Keratinocyte (primary cell): ENCODE measurements at regions not wholly inside any gene's neighbourhood (a gene's known extent, or its start where the extent isn't known, plus 50 kb on each side); places are given as distances from the start of the nearest gene placed in this dataset.
"Not testable (repeated sequence)": the region's sequence is repeated elsewhere in the genome, so short reads cannot be mapped to it uniquely, and the experiment has no call there.

Experiments
- DNase-seq: peaks from one replicate; pipeline ENCODE4 v3.0.0-alpha.2; 2011; ENCODE audit warnings: low read depth, missing footprints, low spot score
- FAIRE-seq: peaks from 2 replicates; lab custom pipeline; 2011; peaks lifted over from hg19 to GRCh38; lab: Jason Lieb, UNC
- H2AFZ ChIP-seq: 2 replicates; pipeline ENCODE4 v1.6.0; 2012; ENCODE audit warnings: low read length, control low read depth, inconsistent platforms; ENCODE audit not compliant: control insufficient read depth
- H3K27ac ChIP-seq: 2 replicates; pipeline ENCODE4 v1.5.1; 2011; ENCODE audit warnings: low read length; ENCODE audit not compliant: control insufficient read depth, insufficient read depth
- H3K27me3 ChIP-seq: 3 replicates; pipeline ENCODE4 v1.6.0; 2011; ENCODE audit warnings: low read length; ENCODE audit not compliant: control insufficient read depth, insufficient read depth; ENCODE audit errors: extremely low read depth
- H3K36me3 ChIP-seq, 2 experiments: 2 replicates in 1 of 2; 3 replicates in 1 of 2; pipeline ENCODE4 v1.5.1; 2011; ENCODE audit warnings: low read length in 2 of 2, mild to moderate bottlenecking in 1 of 2; ENCODE audit not compliant: control insufficient read depth in 2 of 2, insufficient read depth in 2 of 2; ENCODE audit errors: extremely low read depth in 1 of 2
- H3K4me1 ChIP-seq: 3 replicates; pipeline ENCODE4 v1.5.1; 2011; ENCODE audit warnings: low read length; ENCODE audit not compliant: control insufficient read depth, insufficient read depth; ENCODE audit errors: extremely low read depth
- H3K4me2 ChIP-seq: 3 replicates; pipeline ENCODE4 v1.6.0; 2011; ENCODE audit warnings: low read depth, low read length; ENCODE audit not compliant: control insufficient read depth, insufficient read depth; ENCODE audit errors: extremely low read depth
- H3K4me3 ChIP-seq, 3 experiments: fragments of 200-600 bp in 1 of 3; sonication (generic) in 1 of 3; 2 replicates in 2 of 3; 3 replicates in 1 of 3; pipeline ENCODE4 v1.5.1; 2011 to 2016; ENCODE audit warnings: low read length in 3 of 3, mild to moderate bottlenecking in 3 of 3, control low read depth in 2 of 3, inconsistent platforms in 1 of 3, low read depth in 1 of 3, mixed read lengths in 1 of 3, mixed run types in 1 of 3, moderate library complexity in 1 of 3; ENCODE audit not compliant: control insufficient read depth in 2 of 3, insufficient read depth in 2 of 3; ENCODE audit errors: extremely low read depth in 1 of 3
- H3K79me2 ChIP-seq: 2 replicates; pipeline ENCODE4 v1.6.0; 2012; ENCODE audit warnings: low read length; ENCODE audit not compliant: control insufficient read depth, insufficient read depth
- H3K9ac ChIP-seq: 3 replicates; pipeline ENCODE4 v1.6.0; 2011; ENCODE audit warnings: low read length; ENCODE audit not compliant: control insufficient read depth, insufficient read depth; ENCODE audit errors: extremely low read depth
- H3K9me1 ChIP-seq: 3 replicates; pipeline ENCODE4 v1.6.0; 2011; ENCODE audit warnings: low read length; ENCODE audit not compliant: control insufficient read depth, insufficient read depth; ENCODE audit errors: extremely low read depth
- H3K9me3 ChIP-seq: 2 replicates; pipeline ENCODE4 v1.5.1; 2012; ENCODE audit warnings: low read depth, low read length; ENCODE audit not compliant: control insufficient read depth
- H4K20me1 ChIP-seq: 3 replicates; pipeline ENCODE4 v1.6.0; 2011; ENCODE audit warnings: low read length; ENCODE audit not compliant: control insufficient read depth, insufficient read depth; ENCODE audit errors: extremely low read depth
- EZH2 ChIP-seq: IDR thresholded peaks from one replicate; pipeline ENCODE4 v1.6.1; 2012; ENCODE audit warnings: inconsistent platforms, mild to moderate bottlenecking, low read length, moderate library complexity
- dilution Hi-C: fragments of 300-500 bp; cut with MboI; formaldehyde crosslinking; loops from one replicate; pipeline ENCODE4 v1.7.0; 2020; ENCODE audit warnings: low sequenced_read_pairs; ENCODE audit not compliant: extremely low pct_ligation_motif_present
- TF ChIP-seq, protein P1 (sequence below), 3 experiments: IDR thresholded peaks in 1 of 3; conservative IDR thresholded peaks in 1 of 3; optimal IDR thresholded peaks in 1 of 3; 2 replicates in 2 of 3; 3 replicates in 1 of 3; pipeline versions ENCODE3 to v1.5.1; 2011; ENCODE audit warnings: low read length in 3 of 3, mild to moderate bottlenecking in 3 of 3, moderate library complexity in 2 of 3, control low read depth in 1 of 3, inconsistent platforms in 1 of 3; ENCODE audit not compliant: insufficient read depth in 2 of 3; ENCODE audit errors: extremely low read depth in 1 of 3

DNA sequence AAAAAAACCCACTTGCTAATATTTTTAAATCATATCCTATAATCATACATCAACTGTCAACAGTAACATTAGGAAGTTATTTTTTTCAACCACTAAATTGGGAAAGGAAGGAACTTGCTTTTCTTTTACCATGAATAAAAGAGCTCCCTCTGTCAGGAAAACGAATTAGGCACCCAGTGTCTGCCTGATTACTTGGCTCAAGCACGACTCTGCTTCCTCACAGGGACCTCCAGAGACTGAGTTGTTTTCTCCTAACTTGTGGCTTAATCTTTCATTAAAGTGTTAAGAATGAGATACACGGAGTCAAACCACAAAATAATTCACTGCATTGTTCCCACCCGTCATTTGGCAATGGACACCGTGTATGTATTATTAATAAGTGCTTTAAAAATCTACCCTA, 1405.1 kb upstream of the EYS start:
- Histone ChIP-seq H3K27me3 (no peaks in the 10 kb centered on the region), H3K4me2 (no peak overlapping the region), H3K9me3 (no peaks in the 10 kb centered on the region), H3K9ac (no peak overlapping the region), H3K4me1 (no peaks in the 10 kb centered on the region), H2AFZ (no peak overlapping the region), H3K79me2 (no peaks in the 10 kb centered on the region), H3K27ac (no peak overlapping the region), H4K20me1 (no peaks in the 10 kb centered on the region), H3K9me1 (no peaks in the 10 kb centered on the region), H3K4me3 (no peak overlapping the region), H3K36me3 (no peaks in the 10 kb centered on the region)
- dilution Hi-C loops = no loop called here
- DNase-seq (no peak), FAIRE-seq (no peak)
- TF ChIP-seq, protein P1, sequence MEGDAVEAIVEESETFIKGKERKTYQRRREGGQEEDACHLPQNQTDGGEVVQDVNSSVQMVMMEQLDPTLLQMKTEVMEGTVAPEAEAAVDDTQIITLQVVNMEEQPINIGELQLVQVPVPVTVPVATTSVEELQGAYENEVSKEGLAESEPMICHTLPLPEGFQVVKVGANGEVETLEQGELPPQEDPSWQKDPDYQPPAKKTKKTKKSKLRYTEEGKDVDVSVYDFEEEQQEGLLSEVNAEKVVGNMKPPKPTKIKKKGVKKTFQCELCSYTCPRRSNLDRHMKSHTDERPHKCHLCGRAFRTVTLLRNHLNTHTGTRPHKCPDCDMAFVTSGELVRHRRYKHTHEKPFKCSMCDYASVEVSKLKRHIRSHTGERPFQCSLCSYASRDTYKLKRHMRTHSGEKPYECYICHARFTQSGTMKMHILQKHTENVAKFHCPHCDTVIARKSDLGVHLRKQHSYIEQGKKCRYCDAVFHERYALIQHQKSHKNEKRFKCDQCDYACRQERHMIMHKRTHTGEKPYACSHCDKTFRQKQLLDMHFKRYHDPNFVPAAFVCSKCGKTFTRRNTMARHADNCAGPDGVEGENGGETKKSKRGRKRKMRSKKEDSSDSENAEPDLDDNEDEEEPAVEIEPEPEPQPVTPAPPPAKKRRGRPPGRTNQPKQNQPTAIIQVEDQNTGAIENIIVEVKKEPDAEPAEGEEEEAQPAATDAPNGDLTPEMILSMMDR (optimal IDR thresholded peaks at IDR 0.05 in 1 of 3, IDR thresholded peaks at IDR 0.05 in 1 of 3, conservative IDR thresholded peaks at IDR 0.05 in 1 of 3; ENCODE audit: extremely low read depth in 1 of 3, insufficient read depth in 2 of 3, low read length in 3 of 3) = no peak
- no peak for TF ChIP-seq EZH2

DNA sequence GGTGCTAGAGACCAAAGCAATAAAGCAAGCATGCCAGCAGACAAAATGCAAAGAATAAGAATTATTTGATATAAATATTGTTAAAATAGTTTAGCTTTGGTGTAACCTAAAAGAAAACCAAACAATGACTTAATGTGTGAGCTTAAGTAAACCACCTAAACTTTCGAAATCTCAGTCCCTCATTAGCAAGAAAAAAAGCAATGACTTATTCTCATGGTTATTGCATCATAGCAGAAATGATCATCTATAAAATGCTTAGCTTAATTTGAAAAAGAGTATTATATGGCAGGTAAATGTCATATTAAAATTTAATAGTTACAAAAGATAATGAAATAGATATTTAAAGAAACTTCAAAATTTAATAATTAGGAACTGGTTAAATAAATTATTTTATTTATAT, 1395.7 kb upstream of the EYS start:
- no peak overlapping the region for H3K27ac ChIP-seq
- dilution Hi-C loops = no loop called here
- no peak overlapping the region for H3K4me2 ChIP-seq
- FAIRE-seq (no peak), DNase-seq (no peak)
- no peaks in the 10 kb centered on the region for H3K9me1 ChIP-seq
- H3K9ac ChIP-seq = no peak overlapping the region
- H3K36me3 ChIP-seq = no peaks in the 10 kb centered on the region
- H3K4me1 ChIP-seq = no peaks in the 10 kb centered on the region
- H3K9me3 ChIP-seq = no peaks in the 10 kb centered on the region
- no peaks in the 10 kb centered on the region for H3K27me3 ChIP-seq
- no peaks in the 10 kb centered on the region for H4K20me1 ChIP-seq
- H3K4me3 ChIP-seq = no peak overlapping the region
- H3K79me2 ChIP-seq = no peaks in the 10 kb centered on the region
- TF ChIP-seq EZH2 = no peak
- TF ChIP-seq, protein P1 (optimal IDR thresholded peaks at IDR 0.05 in 1 of 3, IDR thresholded peaks at IDR 0.05 in 1 of 3, conservative IDR thresholded peaks at IDR 0.05 in 1 of 3; ENCODE audit: extremely low read depth in 1 of 3, insufficient read depth in 2 of 3, low read length in 3 of 3) = no peak
- no peak overlapping the region for H2AFZ ChIP-seq

DNA sequence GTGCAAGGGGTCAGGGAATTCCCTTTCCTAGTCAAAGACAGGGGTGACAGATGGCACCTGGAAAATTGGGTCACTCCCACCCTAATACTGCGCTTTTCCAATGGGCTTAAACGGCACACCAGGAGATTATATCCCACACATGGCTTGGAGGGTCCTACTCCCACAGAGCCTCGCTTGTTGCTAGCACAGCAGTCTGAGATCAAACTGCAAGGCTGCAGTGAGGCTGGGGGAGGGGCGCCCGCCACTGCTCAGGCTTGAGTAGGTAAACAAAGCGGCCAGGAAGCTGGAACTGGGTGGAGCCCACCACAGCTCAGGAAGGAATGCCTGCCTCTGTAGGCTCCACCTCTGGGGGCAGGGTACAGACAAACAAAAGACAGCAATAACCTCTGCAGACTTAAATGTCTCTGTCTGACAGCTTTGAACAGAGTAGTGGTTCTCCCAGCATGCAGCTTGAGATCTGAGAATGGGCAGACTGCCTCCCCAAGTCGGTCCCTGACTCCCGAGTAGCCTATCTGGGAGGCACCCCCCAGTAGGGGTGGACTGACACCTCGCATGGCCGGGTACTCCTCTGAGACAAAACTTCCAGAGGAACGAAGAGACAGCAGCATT, 1388.7 kb upstream of the EYS start:
- H3K4me1 ChIP-seq, H2AFZ ChIP-seq, H3K9me1 ChIP-seq, H3K9ac ChIP-seq, FAIRE-seq, H3K79me2 ChIP-seq, H4K20me1 ChIP-seq, H3K36me3 ChIP-seq, H3K9me3 ChIP-seq, dilution Hi-C loops, H3K4me2 ChIP-seq, H3K4me3 ChIP-seq, H3K27me3 ChIP-seq, H3K27ac ChIP-seq, DNase-seq: not testable (repeated sequence)
